Adrenal gland (tissue), 9 donors: ENCODE measurements at regions not wholly inside any gene's neighbourhood (a gene's known extent, or its start where the extent isn't known, plus 50 kb on each side); places are given as distances from the start of the nearest gene placed in this dataset.
A peak's percentile ranks its signal among the peaks of the same experiment; 100 is the strongest.

Source experiments
- DNase-seq, 7 donors: peaks; one replicate each; pipeline ENCODE4 v3.0.0-alpha.2; 2019 to 2020
- H3K27ac ChIP-seq, 5 donors: fragments of 200-600 bp; sonication (generic) in 4 of 5; 1 replicate in 3 of 5; 2 replicates in 2 of 5; pipeline versions ENCODE4 v1.5.1 to v1.8.0; 2016 to 2020; ENCODE audit warnings: mild to moderate bottlenecking in 1 of 5
- H3K27me3 ChIP-seq: fragments of 200-600 bp; 2 replicates; pipeline ENCODE4 v1.8.0; 2021
- H3K36me3 ChIP-seq, 2 donors: fragments of 200-600 bp; replicated peaks in 1 of 2; 1 replicate in 1 of 2; 2 replicates in 1 of 2; pipeline versions ENCODE4 v1.5.1 to v1.8.0; 2018 to 2022
- H3K4me1 ChIP-seq, 2 donors: fragments of 200-600 bp; replicated peaks in 1 of 2; 1 replicate in 1 of 2; 2 replicates in 1 of 2; pipeline versions ENCODE4 v1.5.1 to v1.8.0; 2018 to 2021
- H3K4me3 ChIP-seq, 4 donors: fragments of 200-600 bp; sonication (generic) in 3 of 4; one replicate each; pipeline ENCODE4 v1.5.1; 2016 to 2018
- H3K9me3 ChIP-seq, 3 donors: fragments of 200-600 bp; sonication (generic) in 1 of 3; replicated peaks in 1 of 3; 1 replicate in 2 of 3; 2 replicates in 1 of 3; pipeline versions ENCODE4 v1.5.1 to v1.8.0; 2016 to 2021
- CTCF ChIP-seq, 6 experiments: fragments of 450-650 bp in 4 of 6; fragments of 200-600 bp in 2 of 6; sonication (generic) in 1 of 6; IDR thresholded peaks; 1 replicate in 5 of 6; 2 replicates in 1 of 6; pipeline versions ENCODE4 v1.5.1 to v1.8.0; 2016 to 2021; ENCODE audit warnings: antibody characterized with exemption in 6 of 6, mild to moderate bottlenecking in 2 of 6, moderate library complexity in 1 of 6
- POLR2A ChIP-seq, 2 donors: fragments of 450-650 bp; IDR thresholded peaks; one replicate each; pipeline ENCODE4 v1.6.1; 2017; ENCODE audit warnings: antibody characterized with exemption in 2 of 2, mild to moderate bottlenecking in 2 of 2, moderate library complexity in 1 of 2
- WGBS, 4 donors: extraction: QIAGEN DNeasy Blood & Tissue Kit in 2 of 4; methylation state at CpG; one replicate each; pipeline versions ENCODE4 v1.1.5 to v1.1.7; 2013 to 2017; 5-methylcytosine and 5-hydroxymethylcytosine counted together
- intact Hi-C, 2 donors: fragments of 100-400 bp; cut with DNase I; formaldehyde crosslinking; loops; one replicate each; pipeline versions ENCODE4 v1.14.1 to v1.15.0; 2022 to 2023
- donor health status: healthy with polysubstance abuse.
- donor health status: Bipolar disorder and iron deficiency.
- donor health status: DM: yes; HTN: yes; CAD: no.
- donor health status: DM: no; HTN: no; CAD: no.
- donor health status: DM: no; HTN: no; CAD: no.

GRCh38 chr1:4033713-4034112, 133.6 kb upstream of the C1orf174 start:
- Histone ChIP-seq H3K4me3 (no peak overlapping the region), H3K4me1 (no peaks in the 10 kb centered on the region), H3K27me3 (peaks cover 9% of the 10 kb centered on the region), H3K27ac (no peak overlapping the region), H3K9me3 (no peaks in the 10 kb centered on the region), H3K36me3 (no peaks in the 10 kb centered on the region)
- no peak for DNase-seq
- intact Hi-C loops, result no loop called here
- TF ChIP-seq CTCF (IDR thresholded peaks at IDR 0.05) (no peak), POLR2A (IDR thresholded peaks at IDR 0.05) (no peak)
- 34 to 47% (median 40%) methylated on average over 7 to 8 of the region's 8 CpGs for WGBS, 4 donors

- intact Hi-C loops, result no loop called here
- Histone ChIP-seq H3K27me3 (peaks cover 9% of the 10 kb centered on the region), H3K9me3 (no peaks in the 10 kb centered on the region), H3K27ac (no peak overlapping the region), H3K36me3 (no peaks in the 10 kb centered on the region), H3K4me1 (no peaks in the 10 kb centered on the region), H3K4me3 (no peak overlapping the region)
- DNase-seq, result peak in 1 of 7 donors; percentile 33
- WGBS, 4 donors, result 65 to 84% (median 67%) methylated on average over 8 of the region's 8 CpGs
- TF ChIP-seq CTCF (IDR thresholded peaks at IDR 0.05) (no peak), POLR2A (IDR thresholded peaks at IDR 0.05) (no peak)
These were observed 134.3 kb upstream of the C1orf174 start for GRCh38 chr1:4034318-4034887.

DNA sequence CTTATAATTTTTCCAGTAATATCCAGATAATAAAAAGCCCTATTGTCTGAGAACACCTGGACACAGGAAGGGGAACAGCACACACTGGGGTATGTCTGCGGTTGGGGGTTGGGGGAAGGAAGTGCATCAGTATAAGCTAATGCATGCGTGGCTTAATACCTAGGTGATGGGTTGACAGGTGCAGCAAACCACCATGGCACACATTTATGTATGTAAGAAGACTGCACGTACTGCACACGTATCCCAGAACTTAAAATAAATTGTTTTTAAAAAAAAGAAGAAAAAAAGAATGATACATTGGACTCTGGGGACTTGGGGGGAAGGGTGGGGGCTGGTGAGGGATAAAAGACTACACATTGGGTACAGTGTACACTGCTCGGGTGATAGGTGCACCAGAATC, 144.9 kb upstream of the C1orf174 start:
- no peaks in the 10 kb centered on the region for H3K4me1 ChIP-seq
- no peak overlapping the region for H3K27ac ChIP-seq
- no peaks in the 10 kb centered on the region for H3K27me3 ChIP-seq
- intact Hi-C loops, result no loop called here
- DNase-seq, result no peak
- no peak overlapping the region for H3K4me3 ChIP-seq
- no peaks in the 10 kb centered on the region for H3K9me3 ChIP-seq
- no peaks in the 10 kb centered on the region for H3K36me3 ChIP-seq
- TF ChIP-seq POLR2A (IDR thresholded peaks at IDR 0.05) (no peak), CTCF (IDR thresholded peaks at IDR 0.05) (no peak)
- 56 to 77% (median 61%) methylated on average over 5 of the region's 5 CpGs for WGBS, 4 donors

GRCh38 chr1:4045397-4046010, 145.4 kb upstream of the C1orf174 start:
- Histone ChIP-seq H3K27ac (no peak overlapping the region), H3K4me1 (no peaks in the 10 kb centered on the region), H3K4me3 (no peak overlapping the region), H3K36me3 (no peaks in the 10 kb centered on the region), H3K27me3 (no peaks in the 10 kb centered on the region), H3K9me3 (no peaks in the 10 kb centered on the region)
- TF ChIP-seq POLR2A (IDR thresholded peaks at IDR 0.05), result no peak
- intact Hi-C loops, result no loop called here
- no peak for DNase-seq
- WGBS, 4 donors, result 64 to 79% (median 73%) methylated on average over 5 of the region's 5 CpGs
